NCI-H460 (cell line): ENCODE measurements at regions not wholly inside any gene's neighbourhood (a gene's known extent, or its start where the extent isn't known, plus 50 kb on each side); places are given as distances from the start of the nearest gene placed in this dataset.
"Not testable (repeated sequence)": the region's sequence is repeated elsewhere in the genome, so short reads cannot be mapped to it uniquely, and the experiment has no call there.

ENCODE experiments used
- DNase-seq: peaks from one replicate; pipeline ENCODE4 v3.0.0-alpha.2; 2016; ENCODE audit warnings: low read depth; ENCODE audit errors: extremely low read depth

DNA sequence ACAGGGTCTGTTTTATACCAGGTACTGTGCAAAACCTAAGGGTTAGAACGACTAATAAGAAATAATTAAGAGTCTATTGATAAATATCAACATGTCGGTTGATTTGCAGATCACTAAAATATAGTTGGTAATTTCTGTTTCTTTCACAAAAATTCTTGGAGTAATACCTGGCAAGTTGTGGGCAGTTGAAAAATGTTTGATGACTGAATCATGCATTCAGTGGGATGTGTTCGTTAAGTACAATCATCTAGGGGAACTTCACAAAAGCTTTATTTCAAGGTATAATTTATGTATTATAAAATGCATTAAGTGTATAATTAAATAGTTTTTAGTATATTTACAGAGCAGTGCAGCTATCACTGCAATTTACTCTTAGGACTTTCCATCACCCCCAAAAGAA lies 120.0 kb downstream of the KCNA5 start:
- no peak for DNase-seq

DNA sequence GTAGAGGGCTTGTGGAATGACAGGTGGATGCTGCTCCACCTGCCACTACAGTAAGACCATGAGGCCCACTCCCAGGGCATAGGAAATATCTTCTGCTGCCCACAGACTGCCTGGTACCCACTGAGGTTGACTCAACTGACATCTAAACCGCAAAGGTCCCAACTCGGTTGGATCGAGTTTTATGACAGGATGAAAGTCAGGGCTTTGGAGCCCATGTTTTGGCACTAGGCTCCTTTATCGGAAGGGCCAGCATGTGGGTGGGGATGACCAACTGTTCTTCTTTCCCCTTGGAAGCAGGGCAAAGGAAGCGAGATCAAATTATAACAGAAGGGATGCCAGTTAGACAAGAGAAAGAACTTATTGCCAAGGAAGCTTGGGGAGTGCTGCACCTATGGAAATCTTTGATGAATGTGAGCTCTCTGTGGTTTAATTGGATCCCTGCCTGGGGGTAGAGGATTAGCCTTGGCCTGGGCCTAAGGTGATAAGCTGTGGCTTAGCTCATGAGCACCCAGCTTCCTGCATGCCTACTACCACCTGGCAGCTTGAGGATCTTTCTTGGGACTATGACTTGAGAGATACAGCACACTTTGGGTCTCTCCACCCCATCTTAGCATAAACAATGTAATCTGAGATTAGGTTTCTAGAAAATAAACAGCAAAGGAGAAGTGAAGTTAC lies 121.8 kb downstream of the KCNA5 start:
- no peak for DNase-seq

DNA sequence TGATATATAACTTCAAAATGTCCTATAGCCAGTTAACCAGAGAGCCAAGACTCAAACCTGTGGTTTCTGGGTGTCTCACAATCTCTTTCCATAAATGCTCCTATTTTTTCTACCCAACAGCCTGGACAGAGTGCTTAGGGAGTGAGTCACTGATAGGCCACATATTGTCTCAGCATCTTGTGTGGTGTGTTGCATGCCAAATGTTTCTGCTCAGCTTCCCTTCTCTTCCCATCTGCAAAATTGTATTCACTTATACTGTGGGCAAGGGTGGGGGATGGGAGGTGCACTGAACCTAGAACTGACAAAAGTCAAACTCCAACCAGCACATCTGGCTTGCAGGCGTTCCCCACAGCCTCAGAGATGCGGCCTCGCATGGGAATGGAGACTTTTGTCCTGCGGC lies 123.3 kb downstream of the KCNA5 start:
- DNase-seq, result no peak

DNA sequence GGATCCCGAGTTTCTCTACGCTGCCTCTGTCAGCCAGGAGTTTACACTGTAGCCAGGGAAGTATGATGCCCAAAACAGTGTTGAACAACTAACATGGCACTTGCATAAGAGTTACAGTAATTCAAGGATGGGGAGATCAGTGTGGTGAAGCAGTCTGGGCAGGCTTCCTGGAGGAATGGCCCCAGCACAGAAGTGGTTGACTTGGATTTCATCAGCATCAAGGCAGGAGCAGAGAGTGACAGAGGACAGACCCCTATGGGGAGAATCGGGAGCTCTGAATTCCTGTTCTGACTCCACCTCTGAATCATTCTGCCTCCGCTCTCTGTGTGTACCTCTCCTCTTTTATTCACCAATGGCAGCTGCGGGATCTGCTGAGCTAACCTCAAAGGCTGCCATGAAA lies 124.5 kb downstream of the KCNA5 start:
- no peak for DNase-seq

DNA sequence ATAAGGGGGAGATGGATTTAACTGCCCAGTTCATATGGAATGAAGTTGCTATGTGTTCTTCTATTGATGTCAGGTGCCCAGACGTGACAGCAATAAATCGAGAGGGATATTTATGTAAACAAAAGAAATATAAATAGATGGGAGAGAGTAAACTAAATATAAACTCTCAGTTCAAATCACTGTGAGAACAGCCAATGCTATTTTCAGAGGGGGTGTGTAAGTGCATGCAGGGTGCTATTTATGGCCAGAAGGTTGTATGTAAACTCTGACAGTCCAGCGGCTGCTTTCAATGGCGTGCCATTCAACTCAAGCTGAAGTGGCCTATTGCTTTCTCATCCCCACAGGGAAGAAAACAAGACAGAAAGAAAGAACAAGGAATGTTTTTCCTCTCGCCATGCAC lies 127.2 kb downstream of the KCNA5 start:
- no peak for DNase-seq

DNA sequence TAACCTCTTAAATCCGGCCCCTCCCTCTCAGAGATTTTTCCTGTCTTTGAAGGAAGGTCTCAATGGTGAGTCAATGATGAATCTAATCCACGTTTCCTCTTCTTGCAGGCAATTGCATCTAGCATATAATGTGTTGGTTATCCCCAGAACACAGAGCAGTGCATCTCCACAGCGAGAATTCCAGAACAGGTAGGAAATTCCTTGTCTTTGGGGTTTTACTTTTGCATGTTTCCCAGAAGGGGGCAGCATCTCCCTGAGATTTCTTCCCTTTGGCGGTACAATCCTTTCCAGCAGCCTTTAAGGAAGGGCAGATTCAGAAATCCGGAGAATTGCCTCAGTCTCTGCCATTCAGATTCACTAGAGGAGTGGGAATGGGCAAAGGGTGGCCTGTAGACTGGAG lies 128.0 kb downstream of the KCNA5 start:
- peak; percentile 7 for DNase-seq

DNA sequence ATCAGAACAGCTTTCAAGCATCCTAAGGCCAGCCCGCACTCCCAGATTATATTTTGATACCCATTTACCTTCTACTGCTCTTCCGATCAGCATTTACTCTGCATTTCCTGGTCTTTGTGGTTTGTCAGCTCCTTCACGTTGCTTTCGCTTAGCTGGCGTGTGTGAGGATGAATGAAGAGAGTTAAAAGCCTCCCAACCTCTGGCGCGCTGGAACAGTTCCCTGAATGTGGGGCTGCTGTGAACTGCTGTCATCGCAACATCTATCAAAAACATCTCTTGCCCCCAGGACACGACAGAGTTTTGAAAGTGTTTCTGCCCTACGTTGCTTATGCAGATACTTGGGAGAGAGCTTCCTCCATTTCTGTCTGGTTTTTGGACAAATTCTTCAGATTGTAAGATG lies 129.2 kb downstream of the KCNA5 start:
- no peak for DNase-seq

DNA sequence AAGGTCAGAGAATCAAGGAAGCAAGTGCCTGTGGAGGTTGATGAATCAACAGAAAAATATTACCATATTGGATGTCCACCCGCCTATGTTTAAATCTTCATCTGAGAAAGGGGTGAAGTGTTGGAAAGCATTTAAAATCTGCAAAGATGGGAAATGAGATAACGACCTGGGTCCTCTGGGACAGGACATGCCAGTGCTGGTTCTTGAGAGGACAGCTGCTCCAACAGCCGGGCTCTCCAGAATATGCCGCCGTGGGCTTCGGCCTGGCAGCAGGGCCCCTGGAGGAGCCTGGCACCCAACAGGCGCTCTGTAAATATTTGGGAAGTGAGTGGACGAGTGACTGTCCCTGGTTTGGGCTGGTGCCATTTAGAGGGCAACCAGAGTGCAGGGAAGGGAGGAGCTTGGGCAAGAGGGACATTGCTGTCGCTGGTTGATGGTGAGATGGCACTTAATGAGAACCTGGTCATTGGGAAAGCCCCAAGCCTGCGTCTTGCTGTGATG lies 129.9 kb downstream of the KCNA5 start:
- DNase-seq, result no peak

DNA sequence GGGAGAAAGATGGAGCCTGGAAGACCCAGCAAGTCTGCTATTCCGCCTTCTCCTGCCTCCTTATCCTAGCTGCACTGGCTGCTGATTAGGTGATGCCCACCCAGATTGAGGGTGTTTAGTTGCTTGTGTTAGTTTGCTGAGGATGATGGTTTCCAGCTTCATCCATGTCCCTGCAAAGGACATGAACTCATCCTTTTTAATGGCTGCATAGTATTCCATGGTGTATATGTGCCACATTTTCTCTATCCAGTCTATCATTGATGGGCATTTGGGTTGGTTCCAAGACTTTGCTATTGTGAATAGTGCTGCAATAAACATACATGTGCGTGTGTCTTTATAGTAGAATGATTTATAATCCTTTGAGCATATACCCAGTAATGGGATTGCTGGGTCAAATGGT lies 131.7 kb downstream of the KCNA5 start:
- DNase-seq, result not testable (repeated sequence)

DNA sequence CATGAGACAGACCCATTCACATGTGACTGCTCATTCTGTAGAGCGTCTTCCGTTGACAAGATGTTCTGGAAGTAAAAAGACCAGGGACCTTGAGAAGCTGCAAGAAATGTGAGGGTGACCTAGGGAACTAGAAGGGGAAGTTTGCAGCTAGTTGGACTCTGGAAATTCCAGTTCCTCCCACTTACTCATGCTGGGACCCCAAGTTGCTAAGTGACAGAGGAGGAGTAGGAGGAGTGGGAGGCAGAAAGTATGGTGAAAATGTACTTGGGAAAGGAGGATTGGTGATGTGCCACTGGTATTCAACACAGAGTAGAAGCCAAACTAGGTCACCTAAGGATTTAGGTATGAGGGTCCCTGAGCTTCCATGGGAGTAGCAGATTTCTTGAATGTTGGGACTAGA lies 132.4 kb downstream of the KCNA5 start:
- DNase-seq, result no peak

DNA sequence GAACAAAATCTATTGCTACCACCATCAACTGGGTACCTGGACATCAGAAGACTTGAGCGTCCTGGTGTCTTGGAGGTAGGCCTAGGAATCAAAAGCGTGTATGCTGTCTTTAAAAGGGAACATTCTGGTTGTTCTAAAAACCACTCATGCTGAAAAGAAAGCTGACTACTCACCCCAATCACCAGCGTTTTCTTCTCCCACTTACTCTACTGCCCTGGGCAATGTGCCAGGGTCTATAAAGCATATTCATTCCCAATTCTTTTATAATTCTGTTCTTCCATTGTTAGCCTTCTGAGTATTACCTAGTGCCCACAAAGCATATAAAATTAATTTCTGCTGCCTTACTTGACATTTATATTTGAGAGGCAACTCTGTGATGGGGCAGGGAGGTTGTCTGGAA lies 133.4 kb downstream of the KCNA5 start:
- no peak for DNase-seq

DNA sequence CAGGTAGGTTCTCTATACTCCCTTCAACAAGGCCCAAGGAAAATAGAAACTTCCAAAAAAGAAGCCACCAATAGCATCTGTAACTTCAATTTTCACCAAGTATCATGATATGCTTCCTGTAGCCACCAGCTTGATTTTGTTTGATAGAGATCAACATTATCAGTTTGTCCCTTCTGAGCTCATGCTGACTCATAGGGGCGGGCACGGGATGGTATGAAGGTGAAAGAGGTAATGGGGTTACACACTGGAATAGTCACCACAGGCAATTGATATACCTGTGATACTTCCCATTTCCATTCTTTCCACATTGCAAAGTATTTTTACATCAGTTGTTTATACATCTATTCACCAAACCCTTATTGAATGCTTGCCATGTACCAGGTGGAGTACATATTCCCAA lies 134.1 kb downstream of the KCNA5 start:
- no peak for DNase-seq

DNA sequence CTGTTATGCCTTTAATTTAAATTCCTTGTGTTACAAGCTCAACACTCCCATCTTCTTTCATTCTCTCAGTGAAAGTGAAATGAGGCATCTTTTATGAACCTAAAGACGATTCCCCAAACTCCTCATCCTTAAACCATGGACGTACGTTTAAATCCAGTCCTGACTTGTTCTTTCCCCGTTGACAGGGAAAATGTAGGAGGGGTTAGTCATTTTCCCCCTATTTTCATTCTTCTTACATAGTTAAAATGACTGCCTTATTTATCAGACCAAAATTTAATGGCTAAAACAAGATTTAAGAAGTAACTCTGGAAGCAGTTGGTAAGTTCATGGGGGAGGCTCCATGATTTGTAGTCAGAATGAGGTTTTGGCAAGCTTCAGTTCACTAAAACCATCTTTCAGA lies 134.9 kb downstream of the KCNA5 start:
- no peak for DNase-seq

DNA sequence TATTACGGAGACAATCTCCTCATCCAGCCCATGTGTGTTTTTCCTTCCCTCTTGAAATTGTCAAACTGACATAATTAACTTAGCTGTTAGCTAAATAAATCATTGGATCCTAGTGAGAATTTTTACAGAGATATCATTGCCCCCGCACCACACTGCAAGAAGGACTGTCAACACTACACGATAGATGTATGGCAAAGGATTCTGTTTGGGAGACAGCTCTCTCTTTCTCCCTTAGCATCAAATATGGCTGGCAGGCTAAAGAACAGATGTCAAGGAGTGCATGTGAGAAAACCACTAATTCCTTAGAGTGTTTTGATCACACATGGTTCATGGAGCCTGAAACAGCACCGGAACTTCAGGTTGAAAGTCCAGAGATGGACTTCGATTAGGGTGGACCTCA lies 136.8 kb downstream of the KCNA5 start:
- DNase-seq, result no peak

DNA sequence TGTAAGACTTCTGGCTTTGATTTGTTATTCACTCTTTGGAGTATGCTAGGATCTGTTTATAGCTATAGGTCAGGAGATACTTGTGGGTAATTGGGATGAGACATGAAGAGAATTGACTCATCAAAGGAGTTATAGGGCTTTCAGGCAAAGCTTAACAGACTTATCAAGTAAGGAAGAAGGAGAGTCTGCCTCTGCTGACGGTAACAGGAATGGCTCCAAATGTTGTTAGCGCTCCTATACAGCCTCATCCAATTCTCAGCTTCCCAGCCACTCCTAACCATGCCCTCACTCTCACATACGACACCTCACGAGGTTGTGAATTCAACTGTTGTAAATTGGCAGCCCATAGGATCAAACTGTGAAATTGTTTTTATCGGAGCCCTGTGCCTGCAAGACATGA lies 140.5 kb downstream of the KCNA5 start:
- DNase-seq, result no peak

DNA sequence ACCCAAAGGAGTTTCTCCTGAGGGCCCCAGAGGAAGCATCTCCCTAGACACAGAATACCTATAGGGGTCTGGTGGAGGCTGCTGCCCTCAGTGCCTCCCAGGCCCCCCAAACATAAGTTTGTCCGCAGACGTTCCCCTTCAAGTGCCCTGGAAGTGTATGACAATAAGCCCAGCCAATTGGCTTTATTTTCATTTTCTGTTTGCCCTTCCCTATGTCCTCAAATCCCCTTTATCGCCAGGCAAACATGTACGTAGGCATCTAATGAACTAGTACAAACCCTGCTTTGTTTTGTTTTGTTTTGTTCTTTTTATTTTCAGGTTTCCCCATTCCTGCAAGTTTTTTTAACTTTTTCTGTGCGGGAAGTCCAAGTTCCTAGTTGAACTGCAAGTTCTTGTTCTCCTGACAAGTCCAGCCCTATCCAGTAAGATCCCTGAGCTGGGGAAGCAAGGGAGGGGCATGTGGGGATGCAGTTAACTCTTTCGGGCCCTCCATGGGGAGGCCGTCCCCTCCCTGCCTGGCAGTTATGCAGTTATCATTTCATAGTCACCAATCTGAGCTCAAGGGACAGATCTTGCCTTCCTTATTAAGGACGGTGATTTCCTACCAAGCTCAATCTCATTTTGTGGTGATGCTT lies 141.9 kb downstream of the KCNA5 start:
- DNase-seq, result no peak

DNA sequence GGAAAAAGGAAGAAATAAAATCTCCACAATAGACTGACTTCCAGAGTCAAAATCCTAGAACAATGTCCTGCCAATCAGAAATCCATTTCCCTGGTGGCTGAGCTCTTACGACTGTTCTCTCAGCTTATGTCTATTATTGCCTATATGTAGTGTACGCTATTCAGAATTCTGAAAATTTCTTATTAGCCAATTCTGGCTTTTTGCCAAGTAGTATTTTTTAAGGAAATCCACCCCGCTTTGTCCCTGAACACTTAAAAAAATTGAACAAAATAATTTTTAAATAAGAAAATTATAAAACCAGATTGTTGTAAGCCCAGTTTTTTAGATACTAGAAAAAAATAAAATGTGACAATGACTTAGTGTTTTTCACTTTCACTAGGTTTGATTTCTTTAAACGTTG lies 143.0 kb downstream of the KCNA5 start:
- DNase-seq, result no peak

DNA sequence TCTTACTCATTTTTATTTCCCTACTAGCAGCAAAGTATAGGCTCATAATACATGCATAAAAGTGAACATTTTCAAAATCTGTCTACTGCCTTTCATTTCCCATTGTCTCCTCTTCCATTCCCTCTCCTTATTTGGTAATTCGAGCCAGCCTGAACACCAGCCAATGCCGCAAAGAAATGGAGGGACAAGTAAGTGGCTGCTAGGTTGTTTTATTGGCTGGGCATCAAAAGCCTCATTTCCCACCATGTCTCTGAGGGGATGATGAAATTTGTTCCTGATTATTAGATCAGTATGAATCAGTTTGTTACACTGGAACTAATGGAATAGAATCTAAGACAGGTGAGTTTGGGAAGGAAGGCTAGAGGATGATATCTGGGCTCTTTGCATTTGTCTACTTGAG lies 143.5 kb downstream of the KCNA5 start:
- no peak for DNase-seq

DNA sequence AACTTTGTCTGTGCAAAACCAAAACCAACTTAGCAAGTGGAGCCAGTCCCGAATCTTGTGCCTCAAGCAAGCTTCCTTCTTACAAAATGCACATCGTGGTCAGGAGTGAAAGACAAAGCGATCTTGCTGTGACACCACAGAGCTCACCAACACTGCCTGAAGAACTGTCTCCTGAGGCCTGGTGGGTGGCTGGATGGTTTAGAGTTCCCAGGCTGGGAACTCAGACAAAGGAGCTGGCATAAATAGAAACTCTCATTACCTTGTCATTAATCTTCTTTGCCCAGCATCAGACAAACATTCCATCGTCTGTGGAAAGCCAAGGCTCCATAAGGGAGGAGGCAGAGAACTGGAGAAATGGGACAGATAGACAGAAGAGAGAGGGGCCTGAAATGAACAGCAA lies 144.8 kb downstream of the KCNA5 start:
- DNase-seq, result no peak

DNA sequence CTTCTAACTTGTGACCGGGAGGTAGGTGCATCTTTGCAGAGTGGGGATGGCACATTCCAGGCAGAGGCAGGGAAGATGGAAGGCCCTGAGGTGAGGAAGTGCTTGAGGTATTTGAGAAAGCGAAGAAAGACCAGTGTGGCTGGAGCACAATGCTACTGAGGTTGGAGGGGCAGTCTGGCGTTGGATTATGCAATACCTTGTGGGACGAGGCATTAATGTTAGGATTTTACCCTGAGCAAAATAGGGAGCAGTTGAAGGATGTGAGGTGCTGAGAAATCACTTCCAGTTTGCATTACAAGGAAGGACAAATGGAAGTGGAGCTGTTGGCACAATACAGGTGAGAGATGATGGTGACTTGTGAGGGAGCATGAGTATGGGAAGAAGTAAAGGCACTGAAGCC lies 145.5 kb downstream of the KCNA5 start:
- DNase-seq, result no peak

DNA sequence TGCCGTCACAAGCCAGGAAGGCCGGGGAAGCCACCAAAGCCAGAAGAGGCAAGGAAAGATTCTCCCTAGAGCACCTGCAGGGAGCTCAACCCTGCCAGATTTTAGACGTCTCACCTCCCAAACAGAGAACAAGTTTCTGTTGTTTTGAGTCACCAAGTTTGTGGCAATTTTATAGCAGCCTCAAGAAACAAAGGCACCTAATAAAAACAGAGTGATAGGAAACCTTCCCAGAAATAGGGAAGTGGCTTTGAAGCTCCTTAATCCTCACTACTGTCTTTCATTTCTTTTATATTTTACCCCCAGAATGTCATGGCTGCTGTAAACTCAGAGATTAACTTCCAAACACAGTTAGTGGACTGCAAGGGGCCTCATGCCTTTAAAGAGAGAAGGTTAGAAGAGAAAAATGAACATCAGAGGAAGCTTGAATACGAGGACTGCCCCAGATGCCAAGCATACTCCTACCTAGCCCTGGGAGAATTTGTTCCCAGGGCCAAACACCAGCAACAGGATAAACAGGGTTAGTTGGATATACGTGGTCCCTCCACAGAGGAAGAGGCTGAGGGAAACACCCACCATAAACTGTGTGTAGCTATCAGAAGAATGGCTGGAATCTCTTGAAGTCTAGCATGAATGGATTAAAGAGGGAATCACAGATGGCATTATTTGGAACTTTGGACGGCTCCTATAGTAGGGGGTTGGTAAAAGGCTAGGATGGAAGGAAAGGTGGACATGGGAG lies 148.3 kb downstream of the KCNA5 start:
- DNase-seq, result no peak

DNA sequence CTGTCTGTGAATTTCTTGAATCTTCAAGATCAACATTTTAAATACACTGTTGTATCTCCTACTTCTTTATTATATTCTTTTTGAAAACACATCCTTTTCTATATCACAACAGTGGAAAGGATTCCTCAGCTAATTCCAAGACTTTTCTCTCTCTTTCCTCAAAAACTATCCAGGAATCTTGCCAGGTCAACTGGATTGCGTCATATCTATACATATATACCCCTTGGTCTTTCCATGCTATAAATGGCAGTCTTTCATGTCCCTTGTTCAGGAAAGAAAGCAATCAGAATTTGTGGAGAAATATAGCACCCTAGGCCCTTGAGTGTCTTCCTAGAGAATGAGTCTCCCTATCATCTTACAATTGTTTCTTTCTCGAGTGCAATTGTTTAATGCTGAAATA lies 149.0 kb downstream of the KCNA5 start:
- DNase-seq, result no peak
